ENCODE measurements at regions not wholly inside any gene's neighbourhood (a gene's known extent, or its start where the extent isn't known, plus 50 kb on each side); places are given as distances from the start of the nearest gene placed in this dataset.

- no peak for TF ChIP-seq CTCF (IDR thresholded peaks at IDR 0.05)
- Histone ChIP-seq H3K4me3 (no peak overlapping the region), H3K9me3 (no peaks in the 10 kb centered on the region), H3K36me3 (no peaks in the 10 kb centered on the region), H3K27me3 (no peaks in the 10 kb centered on the region), H3K4me1 (no peaks in the 10 kb centered on the region), H3K27ac (no peak overlapping the region)
- intact Hi-C loops (cut with DNase I; ENCODE audit: low total_unique reads), result no loop called here
- DNase-seq, result no peak
Measured at GRCh38 chr3:99458013-99458412, 180.4 kb upstream of the COL8A1 start.

GRCh38 chr3:99442599-99442998, 195.8 kb upstream of the COL8A1 start:
- no peaks in the 10 kb centered on the region for H3K36me3 ChIP-seq
- H3K27me3 ChIP-seq, result no peaks in the 10 kb centered on the region
- intact Hi-C loops (cut with DNase I; ENCODE audit: low total_unique reads), result no loop called here
- H3K9me3 ChIP-seq, result peaks cover 0 to 6% (median 0%) of the 10 kb centered on the region in 3 donors
- peaks cover 0 to 23% (median 0%) of the 10 kb centered on the region in 4 donors for H3K4me1 ChIP-seq
- H3K27ac ChIP-seq, result no peak overlapping the region
- TF ChIP-seq CTCF (IDR thresholded peaks at IDR 0.05), result no peak
- no peak for DNase-seq
- H3K4me3 ChIP-seq, result no peak overlapping the region

- no peaks in the 10 kb centered on the region for H3K36me3 ChIP-seq
- intact Hi-C loops (cut with DNase I; ENCODE audit: low total_unique reads), result no loop called here
- peaks cover 0 to 23% (median 0%) of the 10 kb centered on the region in 4 donors for H3K4me1 ChIP-seq
- TF ChIP-seq CTCF (IDR thresholded peaks at IDR 0.05), result no peak
- H3K4me3 ChIP-seq, result no peak overlapping the region
- DNase-seq, result no peak
- H3K27ac ChIP-seq, result peak overlapping the region in 1 of 2 donors; percentile 9
- H3K9me3 ChIP-seq, result peaks cover 0 to 3% (median 3%) of the 10 kb centered on the region in 3 donors
- no peaks in the 10 kb centered on the region for H3K27me3 ChIP-seq
Measured at GRCh38 chr3:99439892-99440291, 198.5 kb upstream of the COL8A1 start.

GRCh38 chr3:99434190-99434589, 204.2 kb upstream of the COL8A1 start:
- H3K4me1 ChIP-seq, result peaks cover 0 to 29% (median 0%) of the 10 kb centered on the region in 4 donors
- intact Hi-C loops (cut with DNase I; ENCODE audit: low total_unique reads), result no loop called here
- no peak overlapping the region for H3K4me3 ChIP-seq
- TF ChIP-seq CTCF (IDR thresholded peaks at IDR 0.05), result no peak
- H3K9me3 ChIP-seq, result peaks cover 0 to 3% (median 3%) of the 10 kb centered on the region in 3 donors
- H3K36me3 ChIP-seq, result no peaks in the 10 kb centered on the region
- no peaks in the 10 kb centered on the region for H3K27me3 ChIP-seq
- no peak overlapping the region for H3K27ac ChIP-seq
- DNase-seq, result no peak

- intact Hi-C loops (cut with DNase I; ENCODE audit: low total_unique reads), result no loop called here
- TF ChIP-seq CTCF (IDR thresholded peaks at IDR 0.05), result no peak
- H3K27ac ChIP-seq, result peak overlapping the region; percentile 28 to 48
Measured at GRCh38 chr3:99430348-99431134, 207.9 kb upstream of the COL8A1 start.

More at GRCh38 chr3:99430348-99431134, 207.9 kb upstream of the COL8A1 start:
- H3K4me1 ChIP-seq, result peaks cover 0 to 37% (median 3%) of the 10 kb centered on the region in 4 donors
- H3K4me3 ChIP-seq, result no peak overlapping the region
- no peaks in the 10 kb centered on the region for H3K9me3 ChIP-seq
- no peak for DNase-seq
- no peaks in the 10 kb centered on the region for H3K27me3 ChIP-seq
- H3K36me3 ChIP-seq, result no peaks in the 10 kb centered on the region
